Prostate gland (tissue), 2 donors: ENCODE measurements at regions not wholly inside any gene's neighbourhood (a gene's known extent, or its start where the extent isn't known, plus 50 kb on each side); places are given as distances from the start of the nearest gene placed in this dataset.
"Not testable (repeated sequence)": the region's sequence is repeated elsewhere in the genome, so short reads cannot be mapped to it uniquely, and the experiment has no call there.

ENCODE experiments used
- POLR2A ChIP-seq: fragments of 450-650 bp; IDR thresholded peaks from one replicate; pipeline ENCODE4 v1.6.1; 2016; ENCODE audit warnings: antibody characterized with exemption, mild to moderate bottlenecking
- POLR2AphosphoS5 ChIP-seq: sonication (generic); formaldehyde crosslinking; IDR thresholded peaks from one replicate; pipeline ENCODE4 v1.6.1; 2017; ENCODE audit warnings: antibody characterized with exemption
- TF ChIP-seq, protein P1 (sequence below), 4 experiments: fragments of 200-600 bp in 2 of 4; fragments of 450-650 bp in 2 of 4; sonication (generic) in 2 of 4; IDR thresholded peaks; 1 replicate in 3 of 4; 2 replicates in 1 of 4; pipeline ENCODE4 v1.5.1; 2016 to 2019; ENCODE audit warnings: antibody characterized with exemption in 4 of 4, mild to moderate bottlenecking in 2 of 4, moderate library complexity in 2 of 4

DNA sequence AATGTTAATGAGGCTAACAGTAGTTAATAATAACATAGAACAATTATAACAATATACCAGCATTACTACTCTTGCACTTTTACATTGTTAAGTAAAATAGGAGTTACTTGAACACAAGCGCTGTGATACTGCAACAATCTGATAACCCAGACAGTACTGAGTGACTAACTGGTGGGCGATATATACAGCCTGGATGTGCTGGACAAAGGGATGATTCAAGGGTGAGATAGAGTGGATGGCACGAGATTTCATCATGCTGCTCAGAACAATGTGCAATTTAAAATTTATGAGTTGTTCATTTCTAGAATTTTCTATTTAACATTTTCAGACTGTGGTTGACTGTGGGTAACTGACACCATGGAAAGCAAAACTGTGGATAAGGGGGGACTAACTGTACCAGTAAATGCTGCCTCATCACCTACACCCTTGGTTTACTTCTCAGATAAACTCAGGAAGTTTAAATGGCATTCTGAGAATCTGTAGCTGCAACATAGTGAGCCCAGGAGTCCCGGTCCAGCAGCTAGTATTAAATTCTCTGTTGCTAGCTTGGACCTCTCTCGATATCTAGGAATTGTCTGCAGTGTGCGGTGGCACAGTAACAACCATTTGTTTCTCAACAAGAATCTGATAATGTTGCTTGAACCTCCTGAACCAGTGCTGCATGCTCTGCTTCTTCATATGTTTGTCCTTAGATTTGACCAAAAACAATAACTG is 80.9 kb upstream of the SEC22B start:
- TF ChIP-seq POLR2A, POLR2AphosphoS5: not testable (repeated sequence)
- TF ChIP-seq, protein P1, sequence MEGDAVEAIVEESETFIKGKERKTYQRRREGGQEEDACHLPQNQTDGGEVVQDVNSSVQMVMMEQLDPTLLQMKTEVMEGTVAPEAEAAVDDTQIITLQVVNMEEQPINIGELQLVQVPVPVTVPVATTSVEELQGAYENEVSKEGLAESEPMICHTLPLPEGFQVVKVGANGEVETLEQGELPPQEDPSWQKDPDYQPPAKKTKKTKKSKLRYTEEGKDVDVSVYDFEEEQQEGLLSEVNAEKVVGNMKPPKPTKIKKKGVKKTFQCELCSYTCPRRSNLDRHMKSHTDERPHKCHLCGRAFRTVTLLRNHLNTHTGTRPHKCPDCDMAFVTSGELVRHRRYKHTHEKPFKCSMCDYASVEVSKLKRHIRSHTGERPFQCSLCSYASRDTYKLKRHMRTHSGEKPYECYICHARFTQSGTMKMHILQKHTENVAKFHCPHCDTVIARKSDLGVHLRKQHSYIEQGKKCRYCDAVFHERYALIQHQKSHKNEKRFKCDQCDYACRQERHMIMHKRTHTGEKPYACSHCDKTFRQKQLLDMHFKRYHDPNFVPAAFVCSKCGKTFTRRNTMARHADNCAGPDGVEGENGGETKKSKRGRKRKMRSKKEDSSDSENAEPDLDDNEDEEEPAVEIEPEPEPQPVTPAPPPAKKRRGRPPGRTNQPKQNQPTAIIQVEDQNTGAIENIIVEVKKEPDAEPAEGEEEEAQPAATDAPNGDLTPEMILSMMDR (IDR thresholded peaks at IDR 0.05) = not testable (repeated sequence)
